Left lung (tissue), 4 donors: ENCODE measurements at regions not wholly inside any gene's neighbourhood (a gene's known extent, or its start where the extent isn't known, plus 50 kb on each side); places are given as distances from the start of the nearest gene placed in this dataset.

ENCODE experiments used
- ATAC-seq: fragments of 200-7000 bp; cut with Tn5 transposase; one replicate; pipeline ENCODE4 v1.9.1; 2020; ENCODE audit warnings: moderate library complexity
- DNase-seq, 4 donors: peaks; one replicate each; pipeline ENCODE4 v3.0.0-alpha.2; 2013 to 2020
- H3K27ac ChIP-seq, 2 donors: fragments of 200-600 bp; sonication (generic) in 1 of 2; one replicate each; pipeline versions ENCODE4 v1.5.0 to v1.8.0; 2020 to 2021
- H3K27me3 ChIP-seq, 2 donors: fragments of 200-600 bp; sonication (generic) in 1 of 2; one replicate each; pipeline versions ENCODE4 v1.5.0 to v1.8.0; 2020 to 2021
- H3K36me3 ChIP-seq, 2 donors: fragments of 200-600 bp; sonication (generic) in 1 of 2; one replicate each; pipeline versions ENCODE4 v1.5.0 to v1.8.0; 2020 to 2021
- H3K4me1 ChIP-seq, 2 donors: fragments of 200-600 bp; one replicate each; pipeline ENCODE4 v1.8.0; 2021
- H3K4me3 ChIP-seq, 2 donors: fragments of 200-600 bp; sonication (generic) in 1 of 2; one replicate each; pipeline versions ENCODE4 v1.5.0 to v1.8.0; 2020 to 2021; ENCODE audit warnings: mild to moderate bottlenecking in 1 of 2
- H3K9me3 ChIP-seq, 2 donors: fragments of 200-600 bp; sonication (generic) in 1 of 2; one replicate each; pipeline versions ENCODE4 v1.5.0 to v1.8.0; 2020 to 2021
- CTCF ChIP-seq, 2 donors: fragments of 200-600 bp; sonication (generic) in 1 of 2; IDR thresholded peaks; one replicate each; pipeline versions ENCODE4 v1.5.0 to v1.8.0; 2021; ENCODE audit warnings: antibody characterized with exemption in 2 of 2
- intact Hi-C, 2 donors: fragments of 100-400 bp; cut with DNase I; formaldehyde crosslinking; loops; one replicate each; pipeline versions ENCODE4 v1.11.2 to v1.14.2; 2022
- donor health status: DM: no; HTN: yes; CAD: no.
- donor health status: DM: no; HTN: no; CAD: no.

- Histone ChIP-seq H3K27ac (no peak overlapping the region), H3K36me3 (no peaks in the 10 kb centered on the region), H3K27me3 (no peaks in the 10 kb centered on the region), H3K9me3 (no peaks in the 10 kb centered on the region), H3K4me3 (no peak overlapping the region), H3K4me1 (no peaks in the 10 kb centered on the region)
- no peak for TF ChIP-seq CTCF (IDR thresholded peaks at IDR 0.05)
- DNase-seq: no peak
- intact Hi-C loops: no loop called here
- no peak for ATAC-seq
Observed at GRCh38 chr17:71995590-71995989, 125.2 kb upstream of the SOX9 start.

- DNase-seq (no peak), ATAC-seq (no peak)
- TF ChIP-seq CTCF (IDR thresholded peaks at IDR 0.05): no peak
- Histone ChIP-seq H3K27ac (no peak overlapping the region), H3K9me3 (no peaks in the 10 kb centered on the region), H3K36me3 (no peaks in the 10 kb centered on the region), H3K4me1 (no peaks in the 10 kb centered on the region), H3K27me3 (no peaks in the 10 kb centered on the region), H3K4me3 (no peak overlapping the region)
- intact Hi-C loops: no loop called here
Observed at GRCh38 chr17:72004011-72004427, 116.8 kb upstream of the SOX9 start.

GRCh38 chr17:72004611-72005331 is 116.0 kb upstream of the SOX9 start:
- intact Hi-C loops: no loop called here
- ATAC-seq: no peak
- no peak for DNase-seq
- Histone ChIP-seq H3K9me3 (no peaks in the 10 kb centered on the region), H3K27ac (no peak overlapping the region), H3K4me1 (no peaks in the 10 kb centered on the region), H3K36me3 (no peaks in the 10 kb centered on the region), H3K27me3 (no peaks in the 10 kb centered on the region), H3K4me3 (no peak overlapping the region)
- no peak for TF ChIP-seq CTCF (IDR thresholded peaks at IDR 0.05)

GRCh38 chr17:72005332-72006163 is 115.3 kb upstream of the SOX9 start:
- no peak for ATAC-seq

More at GRCh38 chr17:72005332-72006163, 115.3 kb upstream of the SOX9 start:
- H3K4me1 ChIP-seq: no peaks in the 10 kb centered on the region
- intact Hi-C loops: no loop called here
- no peak for TF ChIP-seq CTCF (IDR thresholded peaks at IDR 0.05)
- no peak for DNase-seq
- H3K9me3 ChIP-seq: no peaks in the 10 kb centered on the region
- no peak overlapping the region for H3K27ac ChIP-seq
- no peak overlapping the region for H3K4me3 ChIP-seq
- no peaks in the 10 kb centered on the region for H3K27me3 ChIP-seq
- H3K36me3 ChIP-seq: no peaks in the 10 kb centered on the region
